OCI-LY1 (cell line): ENCODE measurements at regions not wholly inside any gene's neighbourhood (a gene's known extent, or its start where the extent isn't known, plus 50 kb on each side); places are given as distances from the start of the nearest gene placed in this dataset.

Experiments
- EZH2 ChIP-seq: fragments of 200-600 bp; sonication (generic), shearing (Covaris generic); IDR thresholded peaks from 2 replicates; pipeline ENCODE4 v1.8.0; 2017; ENCODE audit warnings: borderline replicate concordance, mixed run types, mild to moderate bottlenecking, antibody characterized with exemption, low read length, moderate library complexity, mixed read lengths
- TF ChIP-seq, protein P1 (sequence below): fragments of 200-600 bp; sonication (generic), shearing (Covaris generic); IDR thresholded peaks from 2 replicates; pipeline ENCODE4 v1.5.1; 2017; ENCODE audit warnings: mild to moderate bottlenecking, antibody characterized with exemption, low read length, moderate library complexity, mixed read lengths

DNA sequence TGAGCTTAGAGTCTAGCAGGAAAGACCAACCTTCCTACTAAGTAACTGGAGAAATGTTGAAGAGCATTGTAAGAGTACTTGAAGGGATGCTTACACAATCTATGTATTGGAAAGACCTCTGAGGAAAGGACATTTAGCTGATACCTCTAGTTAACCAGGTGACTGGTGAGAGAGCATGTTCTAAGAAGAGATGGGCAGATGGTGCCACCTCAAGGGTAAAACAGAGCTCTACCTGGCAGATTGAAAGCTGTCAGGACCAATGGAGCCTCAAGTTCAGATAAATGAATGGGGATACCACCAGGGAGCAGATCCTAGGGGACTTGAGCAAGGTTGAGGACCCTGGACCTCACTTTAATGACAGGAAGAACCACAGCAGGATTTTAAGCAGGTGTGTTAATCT lies 196.4 kb downstream of the QDPR start:
- TF ChIP-seq, protein P1, sequence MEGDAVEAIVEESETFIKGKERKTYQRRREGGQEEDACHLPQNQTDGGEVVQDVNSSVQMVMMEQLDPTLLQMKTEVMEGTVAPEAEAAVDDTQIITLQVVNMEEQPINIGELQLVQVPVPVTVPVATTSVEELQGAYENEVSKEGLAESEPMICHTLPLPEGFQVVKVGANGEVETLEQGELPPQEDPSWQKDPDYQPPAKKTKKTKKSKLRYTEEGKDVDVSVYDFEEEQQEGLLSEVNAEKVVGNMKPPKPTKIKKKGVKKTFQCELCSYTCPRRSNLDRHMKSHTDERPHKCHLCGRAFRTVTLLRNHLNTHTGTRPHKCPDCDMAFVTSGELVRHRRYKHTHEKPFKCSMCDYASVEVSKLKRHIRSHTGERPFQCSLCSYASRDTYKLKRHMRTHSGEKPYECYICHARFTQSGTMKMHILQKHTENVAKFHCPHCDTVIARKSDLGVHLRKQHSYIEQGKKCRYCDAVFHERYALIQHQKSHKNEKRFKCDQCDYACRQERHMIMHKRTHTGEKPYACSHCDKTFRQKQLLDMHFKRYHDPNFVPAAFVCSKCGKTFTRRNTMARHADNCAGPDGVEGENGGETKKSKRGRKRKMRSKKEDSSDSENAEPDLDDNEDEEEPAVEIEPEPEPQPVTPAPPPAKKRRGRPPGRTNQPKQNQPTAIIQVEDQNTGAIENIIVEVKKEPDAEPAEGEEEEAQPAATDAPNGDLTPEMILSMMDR: no peak
- TF ChIP-seq EZH2: no peak
